Heart left ventricle (tissue), 16 donors: ENCODE measurements at regions not wholly inside any gene's neighbourhood (a gene's known extent, or its start where the extent isn't known, plus 50 kb on each side); places are given as distances from the start of the nearest gene placed in this dataset.

Experiments
- ATAC-seq, 4 donors: fragments of 200-7000 bp; cut with Tn5 transposase; one replicate each; pipeline ENCODE4 v1.9.1; 2020 to 2022; ENCODE audit warnings: moderate library complexity in 4 of 4, mild to moderate bottlenecking in 3 of 4, moderate number of reproducible peaks in 1 of 4
- DNase-seq, 5 donors: peaks; one replicate each; pipeline ENCODE4 v3.0.0-alpha.2; 2020
- H3K27ac ChIP-seq, 12 donors: fragments of 200-600 bp; sonication (generic) in 4 of 12; one replicate each; pipeline versions ENCODE4 v1.5.0 to v1.8.0; 2016 to 2022; ENCODE audit warnings: mild to moderate bottlenecking in 2 of 12
- H3K27me3 ChIP-seq, 9 donors: fragments of 200-600 bp; sonication (generic) in 2 of 9; one replicate each; pipeline versions ENCODE4 v1.5.1 to v1.8.0; 2016 to 2022; ENCODE audit warnings: mild to moderate bottlenecking in 3 of 9
- H3K36me3 ChIP-seq, 9 donors: fragments of 200-600 bp; sonication (generic) in 2 of 9; one replicate each; pipeline versions ENCODE4 v1.5.0 to v1.8.0; 2018 to 2022; ENCODE audit warnings: mild to moderate bottlenecking in 2 of 9
- H3K4me1 ChIP-seq, 12 donors: fragments of 200-600 bp; sonication (generic) in 4 of 12; one replicate each; pipeline versions ENCODE4 v1.5.0 to v1.8.0; 2016 to 2022; ENCODE audit warnings: mild to moderate bottlenecking in 3 of 12
- H3K4me3 ChIP-seq, 12 donors: fragments of 200-600 bp; sonication (generic) in 4 of 12; one replicate each; pipeline versions ENCODE4 v1.5.0 to v1.8.0; 2017 to 2022; ENCODE audit warnings: mild to moderate bottlenecking in 9 of 12, moderate library complexity in 4 of 12
- H3K9me3 ChIP-seq, 12 donors: fragments of 200-600 bp; sonication (generic) in 4 of 12; one replicate each; pipeline versions ENCODE4 v1.5.0 to v1.8.0; 2016 to 2022; ENCODE audit warnings: mild to moderate bottlenecking in 1 of 12
- POLR2A ChIP-seq, 2 donors: fragments of 450-650 bp; IDR thresholded peaks; one replicate each; pipeline ENCODE4 v1.6.1; 2017; ENCODE audit warnings: antibody characterized with exemption in 2 of 2, mild to moderate bottlenecking in 2 of 2, moderate library complexity in 2 of 2
- WGBS, 4 donors: extraction: QIAGEN DNeasy Blood & Tissue Kit in 2 of 4; methylation state at CpG; one replicate each; pipeline versions ENCODE4 v1.1.5 to v1.1.7; 2013 to 2018; 5-methylcytosine and 5-hydroxymethylcytosine counted together
- intact Hi-C, 10 donors: fragments of 100-400 bp; cut with DNase I; formaldehyde crosslinking; loops; one replicate each; pipeline versions ENCODE4 v1.11.1 to v1.14.2; 2022
- TF ChIP-seq, protein P1 (sequence below), 12 donors: fragments of 200-600 bp; sonication (generic) in 4 of 12; IDR thresholded peaks; one replicate each; pipeline versions ENCODE4 v1.5.0 to v1.8.0; 2018 to 2022; ENCODE audit warnings: antibody characterized with exemption in 12 of 12, mild to moderate bottlenecking in 5 of 12
- donor health status: ischemic (EF 13 %, LVEDD 7.1; RV severe dilation, severe dysfunction).
- donor health status: healthy with polysubstance abuse.
- donor health status: DM: no; HTN: yes; CAD: no.
- donor health status: DM: no; HTN: no; CAD: no.
- donor health status: ischemic (EF 25% LVEDD 6.9; RV normal size, moderate dysfunction).
- donor health status: ischemic (EF 25% LVEDD 5.7; RV mildly dilated, moderate dysfunction).
- donor health status: healthy.
- donor health status: DM: yes; HTN: yes; CAD: no.
- donor health status: ischemic (EF 35%, LVEDD 5.7; RV mildly dilated, moderate dysfunction).
- donor health status: nonischemic (EF 11% LVEDD 7.7; RV severe dilation, severe dysfunction).
- donor health status: DM: yes; HTN: yes; CAD: no.
- donor health status: PGD.
- donor health status: ischemic (EF 29% LVEDD 5.4; RV normal size, mild dysfunction).
- donor health status: nonischemic (EF 23%, LVEDD 6.1; RV moderate dilation, normal function).

DNA sequence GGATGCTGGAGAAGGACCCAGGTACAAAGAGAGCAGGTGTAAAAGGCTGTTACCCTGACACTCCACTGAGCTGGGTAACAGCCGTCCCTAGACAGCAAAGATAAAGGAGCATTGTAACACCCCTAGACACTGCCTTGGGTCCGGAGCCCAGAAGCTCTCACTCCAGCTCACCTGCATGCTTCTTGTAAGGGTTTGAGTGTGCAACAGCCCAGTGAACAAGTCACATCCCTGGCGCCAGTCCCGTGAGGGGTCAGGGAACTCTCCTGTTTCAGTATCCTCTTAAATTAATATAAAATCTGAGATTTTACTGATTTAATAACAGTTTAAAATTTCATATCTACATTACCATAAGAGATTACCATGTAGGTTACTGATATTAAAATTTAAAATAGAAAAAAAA is 124.8 kb upstream of the LMO3 start:
- Histone ChIP-seq H3K36me3 (no peaks in the 10 kb centered on the region), H3K4me1 (no peaks in the 10 kb centered on the region), H3K27ac (no peak overlapping the region), H3K4me3 (no peak overlapping the region), H3K27me3 (no peaks in the 10 kb centered on the region), H3K9me3 (no peaks in the 10 kb centered on the region)
- no peak for TF ChIP-seq POLR2A (IDR thresholded peaks at IDR 0.05)
- TF ChIP-seq, protein P1, sequence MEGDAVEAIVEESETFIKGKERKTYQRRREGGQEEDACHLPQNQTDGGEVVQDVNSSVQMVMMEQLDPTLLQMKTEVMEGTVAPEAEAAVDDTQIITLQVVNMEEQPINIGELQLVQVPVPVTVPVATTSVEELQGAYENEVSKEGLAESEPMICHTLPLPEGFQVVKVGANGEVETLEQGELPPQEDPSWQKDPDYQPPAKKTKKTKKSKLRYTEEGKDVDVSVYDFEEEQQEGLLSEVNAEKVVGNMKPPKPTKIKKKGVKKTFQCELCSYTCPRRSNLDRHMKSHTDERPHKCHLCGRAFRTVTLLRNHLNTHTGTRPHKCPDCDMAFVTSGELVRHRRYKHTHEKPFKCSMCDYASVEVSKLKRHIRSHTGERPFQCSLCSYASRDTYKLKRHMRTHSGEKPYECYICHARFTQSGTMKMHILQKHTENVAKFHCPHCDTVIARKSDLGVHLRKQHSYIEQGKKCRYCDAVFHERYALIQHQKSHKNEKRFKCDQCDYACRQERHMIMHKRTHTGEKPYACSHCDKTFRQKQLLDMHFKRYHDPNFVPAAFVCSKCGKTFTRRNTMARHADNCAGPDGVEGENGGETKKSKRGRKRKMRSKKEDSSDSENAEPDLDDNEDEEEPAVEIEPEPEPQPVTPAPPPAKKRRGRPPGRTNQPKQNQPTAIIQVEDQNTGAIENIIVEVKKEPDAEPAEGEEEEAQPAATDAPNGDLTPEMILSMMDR (IDR thresholded peaks at IDR 0.05), result no peak
- ATAC-seq (no peak), DNase-seq (no peak)
- WGBS, 4 donors, result 75 to 93% (median 85%) methylated on average over 4 of the region's 4 CpGs
- intact Hi-C loops, result no loop called here

DNA sequence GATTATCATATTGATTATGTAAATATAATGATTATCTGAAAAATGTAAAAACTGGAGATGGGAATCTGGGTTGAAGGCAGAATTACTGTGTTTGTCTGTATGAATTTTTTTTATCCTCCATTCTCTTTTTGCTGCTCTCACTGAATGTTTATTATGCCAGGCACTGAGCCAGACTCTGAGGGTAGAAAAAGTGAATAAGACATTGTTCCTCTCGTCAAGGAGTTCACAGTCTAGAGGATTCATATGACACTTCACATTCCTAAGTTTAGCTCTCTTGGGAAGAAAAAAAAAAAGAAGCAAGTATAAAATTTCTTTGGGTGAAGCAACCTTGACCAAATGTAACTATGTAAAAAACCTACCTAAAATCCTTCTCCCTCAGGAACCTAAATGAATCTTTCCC is 120.9 kb upstream of the LMO3 start:
- TF ChIP-seq, protein P1 (IDR thresholded peaks at IDR 0.05), result no peak
- no peak for TF ChIP-seq POLR2A (IDR thresholded peaks at IDR 0.05)
- ATAC-seq (no peak), DNase-seq (no peak)
- intact Hi-C loops, result no loop called here
- Histone ChIP-seq H3K36me3 (no peaks in the 10 kb centered on the region), H3K4me1 (no peaks in the 10 kb centered on the region), H3K9me3 (no peaks in the 10 kb centered on the region), H3K4me3 (no peak overlapping the region), H3K27ac (no peak overlapping the region), H3K27me3 (no peaks in the 10 kb centered on the region)
- WGBS, 4 donors, result 27 to 31% (median 28%) methylated on average over 1 of the region's 1 CpG

DNA sequence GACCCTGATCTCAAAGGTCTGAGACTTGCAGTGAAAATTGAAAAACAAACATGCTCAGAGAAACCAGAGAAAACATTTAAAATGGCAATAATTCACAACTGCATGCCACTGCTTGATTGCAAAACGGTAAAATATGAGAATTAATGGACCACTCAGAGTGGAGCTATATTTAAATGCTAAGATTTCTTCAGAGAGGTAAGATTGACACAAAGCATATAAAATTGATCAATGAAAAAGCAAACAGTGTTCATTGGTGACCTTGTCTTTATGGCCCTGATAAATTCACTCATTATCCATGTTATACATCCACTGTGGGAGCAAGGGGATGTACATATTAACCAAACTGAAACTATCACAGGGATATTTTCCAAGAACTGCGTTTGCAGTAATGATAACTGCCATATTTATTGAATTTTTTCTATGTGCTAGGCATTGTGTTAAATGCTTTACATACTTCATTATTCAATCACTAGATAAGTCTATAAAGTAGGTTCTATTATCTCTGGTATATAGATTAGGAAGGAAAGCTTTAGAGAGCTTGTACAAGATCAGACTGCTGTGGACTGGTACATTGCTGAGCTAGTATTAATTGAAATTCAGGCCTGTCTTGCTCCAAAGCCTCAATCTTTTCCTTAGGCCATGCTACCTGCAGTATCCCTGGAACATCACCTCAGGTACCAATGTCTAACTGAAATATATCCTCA is 113.9 kb upstream of the LMO3 start:
- no peaks in the 10 kb centered on the region for H3K9me3 ChIP-seq
- DNase-seq (no peak), ATAC-seq (no peak)
- H3K27ac ChIP-seq, result no peak overlapping the region
- intact Hi-C loops, result no loop called here
- H3K4me1 ChIP-seq, result no peaks in the 10 kb centered on the region
- 54 to 76% (median 57%) methylated on average over 2 of the region's 2 CpGs for WGBS, 4 donors
- H3K27me3 ChIP-seq, result no peaks in the 10 kb centered on the region
- TF ChIP-seq POLR2A (IDR thresholded peaks at IDR 0.05), result no peak
- TF ChIP-seq, protein P1 (IDR thresholded peaks at IDR 0.05), result no peak
- H3K36me3 ChIP-seq, result no peaks in the 10 kb centered on the region
- no peak overlapping the region for H3K4me3 ChIP-seq

DNA sequence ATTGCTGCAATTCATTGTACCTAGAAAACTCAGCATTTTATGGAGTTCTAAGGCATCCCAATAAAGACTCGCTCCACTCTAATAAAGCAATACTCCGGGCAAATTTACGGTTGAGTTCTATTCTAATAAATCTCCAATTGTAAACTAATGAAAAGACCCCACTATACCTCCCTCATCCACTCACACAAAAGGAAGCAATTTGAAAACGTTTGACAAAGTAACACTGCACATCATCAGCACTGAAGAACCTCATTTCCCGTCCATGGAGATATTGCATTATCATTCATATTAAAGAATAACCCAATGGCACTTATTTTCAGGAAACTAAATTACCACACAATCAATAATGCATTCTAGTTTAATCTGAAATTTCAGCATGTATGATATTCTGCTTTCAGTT is 111.0 kb upstream of the LMO3 start:
- 70 to 74% (median 72%) methylated on average over 5 of the region's 5 CpGs for WGBS, 4 donors
- intact Hi-C loops, result no loop called here
- ATAC-seq, result no peak

More for the DNA sequence above, 111.0 kb upstream of the LMO3 start:
- Histone ChIP-seq H3K36me3 (no peaks in the 10 kb centered on the region), H3K4me3 (no peak overlapping the region), H3K27me3 (no peaks in the 10 kb centered on the region), H3K27ac (no peak overlapping the region), H3K4me1 (no peaks in the 10 kb centered on the region), H3K9me3 (peaks cover 0 to 5% (median 0%) of the 10 kb centered on the region in 12 donors)
- no peak for DNase-seq
- TF ChIP-seq POLR2A (IDR thresholded peaks at IDR 0.05), result no peak
- TF ChIP-seq, protein P1 (IDR thresholded peaks at IDR 0.05), result no peak
